IPS-NIHi11 (cell line): ENCODE measurements at regions not wholly inside any gene's neighbourhood (a gene's known extent, or its start where the extent isn't known, plus 50 kb on each side); places are given as distances from the start of the nearest gene placed in this dataset.

Experiments
- DNase-seq: peaks from one replicate; pipeline ENCODE4 v3.0.0; 2012; ENCODE audit warnings: mixed read lengths, low spot score

- no peak for DNase-seq
These were observed 51.0 kb upstream of the MKRN3 start for GRCh38 chr15:23514484-23514883.

GRCh38 chr15:23506762-23507161 is 58.7 kb upstream of the MKRN3 start:
- no peak for DNase-seq

GRCh38 chr15:23503980-23504379 is 56.9 kb upstream of the GOLGA6L2 start:
- peak; percentile 10 for DNase-seq

- no peak for DNase-seq
These were observed 56.5 kb upstream of the GOLGA6L2 start for GRCh38 chr15:23503576-23503975.

- DNase-seq, result peak; percentile 10
These were observed 50.7 kb upstream of the GOLGA6L2 start for GRCh38 chr15:23497710-23498111.
